GM12874 (cell line): ENCODE measurements at regions not wholly inside any gene's neighbourhood (a gene's known extent, or its start where the extent isn't known, plus 50 kb on each side); places are given as distances from the start of the nearest gene placed in this dataset.

ENCODE experiments used
- TF ChIP-seq, protein P1 (sequence below): IDR thresholded peaks from 2 replicates; pipeline ENCODE4 v1.5.1; 2011; ENCODE audit warnings: low read depth, mild to moderate bottlenecking, control low read depth, low read length, moderate library complexity; ENCODE audit not compliant: insufficient read depth

- TF ChIP-seq, protein P1, sequence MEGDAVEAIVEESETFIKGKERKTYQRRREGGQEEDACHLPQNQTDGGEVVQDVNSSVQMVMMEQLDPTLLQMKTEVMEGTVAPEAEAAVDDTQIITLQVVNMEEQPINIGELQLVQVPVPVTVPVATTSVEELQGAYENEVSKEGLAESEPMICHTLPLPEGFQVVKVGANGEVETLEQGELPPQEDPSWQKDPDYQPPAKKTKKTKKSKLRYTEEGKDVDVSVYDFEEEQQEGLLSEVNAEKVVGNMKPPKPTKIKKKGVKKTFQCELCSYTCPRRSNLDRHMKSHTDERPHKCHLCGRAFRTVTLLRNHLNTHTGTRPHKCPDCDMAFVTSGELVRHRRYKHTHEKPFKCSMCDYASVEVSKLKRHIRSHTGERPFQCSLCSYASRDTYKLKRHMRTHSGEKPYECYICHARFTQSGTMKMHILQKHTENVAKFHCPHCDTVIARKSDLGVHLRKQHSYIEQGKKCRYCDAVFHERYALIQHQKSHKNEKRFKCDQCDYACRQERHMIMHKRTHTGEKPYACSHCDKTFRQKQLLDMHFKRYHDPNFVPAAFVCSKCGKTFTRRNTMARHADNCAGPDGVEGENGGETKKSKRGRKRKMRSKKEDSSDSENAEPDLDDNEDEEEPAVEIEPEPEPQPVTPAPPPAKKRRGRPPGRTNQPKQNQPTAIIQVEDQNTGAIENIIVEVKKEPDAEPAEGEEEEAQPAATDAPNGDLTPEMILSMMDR, result no peak
Measured at GRCh38 chr11:70833554-70833953, 418.8 kb downstream of the SHANK2 start.

- TF ChIP-seq, protein P1, result no peak
Measured at GRCh38 chr11:70834277-70834940, 418.0 kb downstream of the SHANK2 start.

DNA sequence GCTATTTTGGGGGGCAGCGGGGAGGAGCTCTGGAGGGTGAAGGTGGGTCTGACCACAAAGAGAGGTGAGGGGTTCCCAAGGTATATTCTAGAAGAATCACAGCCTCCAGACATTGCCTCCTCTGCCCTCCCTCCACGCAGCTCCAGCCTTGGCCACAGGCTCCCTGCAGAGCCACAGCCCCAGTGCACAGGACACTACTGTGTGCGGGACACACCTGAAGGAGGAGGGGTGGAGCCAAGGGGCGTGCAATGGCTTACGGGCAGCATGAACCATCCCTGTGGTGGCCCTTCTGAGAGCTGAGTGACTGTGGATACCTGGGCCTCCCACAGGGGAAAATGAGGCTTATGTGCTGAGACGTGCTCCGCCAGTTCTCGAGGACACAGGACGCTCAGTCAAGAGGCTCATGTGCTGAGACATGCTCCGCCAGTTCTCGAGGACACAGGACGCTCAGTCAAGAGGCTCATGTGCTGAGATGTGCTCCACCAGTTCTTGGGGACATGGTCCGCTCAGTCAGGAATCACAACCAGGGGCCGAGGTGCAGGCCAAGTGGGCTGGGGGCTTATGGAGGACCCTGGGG, 417.3 kb downstream of the SHANK2 start:
- TF ChIP-seq, protein P1, result no peak

- TF ChIP-seq, protein P1, result no peak
Measured at GRCh38 chr11:70836071-70836470, 416.3 kb downstream of the SHANK2 start.

DNA sequence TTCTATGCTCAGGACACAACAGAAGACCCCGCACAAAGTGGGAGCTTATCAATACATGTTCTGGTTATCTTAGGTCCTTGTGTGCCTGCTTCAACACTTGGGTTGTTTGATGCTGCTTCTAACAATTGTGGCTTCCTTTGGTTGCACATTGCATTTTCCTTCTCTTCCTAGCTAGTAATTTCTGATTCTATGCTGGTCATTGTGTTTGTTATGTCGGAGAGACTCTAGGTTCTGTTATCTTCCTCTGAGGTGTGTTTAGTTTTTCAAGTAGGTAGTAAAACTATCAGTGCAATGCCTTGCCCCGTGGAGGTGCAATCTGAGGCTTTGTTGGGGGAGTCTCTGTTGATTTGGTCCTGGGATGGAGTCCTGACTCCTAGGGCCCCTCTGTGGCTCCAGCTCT, 414.2 kb downstream of the SHANK2 start:
- TF ChIP-seq, protein P1, result no peak

DNA sequence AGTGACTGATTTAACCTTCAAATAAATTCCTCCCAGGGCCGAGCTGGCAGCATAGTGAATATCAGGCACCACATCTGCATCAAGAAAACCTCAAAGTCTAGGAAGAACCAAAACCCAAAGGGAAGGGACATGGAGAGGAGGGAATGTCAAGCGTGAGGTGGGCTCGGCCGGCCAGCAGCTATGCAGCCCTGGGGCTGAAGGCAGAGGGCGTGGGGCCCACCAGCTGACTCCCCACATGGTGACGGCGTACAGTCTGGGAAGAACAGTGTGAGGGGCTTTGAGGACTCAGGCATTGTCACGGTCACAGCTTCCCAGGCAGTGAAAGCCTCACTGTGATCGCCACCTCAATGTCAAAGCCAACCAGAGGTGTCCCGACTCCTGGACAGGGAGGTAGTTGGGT, 412.5 kb downstream of the SHANK2 start:
- TF ChIP-seq, protein P1, result no peak

GRCh38 chr11:70841264-70841663, 411.1 kb downstream of the SHANK2 start:
- TF ChIP-seq, protein P1, result no peak
